Fibroblast of lung (primary cell): ENCODE measurements at regions not wholly inside any gene's neighbourhood (a gene's known extent, or its start where the extent isn't known, plus 50 kb on each side); places are given as distances from the start of the nearest gene placed in this dataset.

Experiments
- CTCF ChIP-seq, 2 donors: IDR thresholded peaks in 1 of 2; conservative IDR thresholded peaks in 1 of 2; 1 replicate in 1 of 2; 2 replicates in 1 of 2; pipeline ENCODE4 v1.5.1; 2011 to 2012; ENCODE audit warnings: low read length in 2 of 2, control low read depth in 1 of 2, inconsistent platforms in 1 of 2, low read depth in 1 of 2, mild to moderate bottlenecking in 1 of 2
- EZH2 ChIP-seq: IDR thresholded peaks from 2 replicates; pipeline ENCODE4 v1.5.1; 2012; ENCODE audit warnings: low read length, control low read depth, mild to moderate bottlenecking; ENCODE audit errors: missing control alignments

DNA sequence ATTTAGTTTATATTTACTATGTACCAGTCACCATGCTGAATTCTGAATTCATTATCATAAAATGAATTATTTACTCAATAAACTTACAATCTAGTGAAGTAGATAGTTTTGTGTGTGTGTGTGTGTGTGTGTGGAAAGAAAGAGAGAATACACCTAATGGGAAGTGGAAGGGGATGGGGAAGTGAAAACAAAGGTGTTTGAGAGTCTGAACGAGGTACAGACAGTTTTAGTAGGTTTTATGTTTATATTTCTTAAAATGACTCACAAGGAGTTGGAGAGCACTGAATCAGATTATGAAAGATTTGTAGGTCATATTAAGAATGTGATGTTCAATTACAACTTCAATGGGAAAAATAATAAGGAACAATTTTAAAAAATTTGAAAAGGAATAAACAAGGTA is 1753.0 kb downstream of the SLITRK1 start:
- TF ChIP-seq CTCF (conservative IDR thresholded peaks at IDR 0.05 in 1 of 2, IDR thresholded peaks at IDR 0.05 in 1 of 2; ENCODE audit: low read depth in 1 of 2, low read length in 2 of 2): no peak
- no peak for TF ChIP-seq EZH2
